PC-9 (cell line): ENCODE measurements at regions not wholly inside any gene's neighbourhood (a gene's known extent, or its start where the extent isn't known, plus 50 kb on each side); places are given as distances from the start of the nearest gene placed in this dataset.

ENCODE experiments used
- CTCF ChIP-seq: fragments of 200-600 bp; sonication (generic); conservative IDR thresholded peaks from 2 replicates; pipeline ENCODE4 v1.6.1; 2017; ENCODE audit warnings: mixed run types, antibody characterized with exemption, mild to moderate bottlenecking, moderate library complexity
- EZH2 ChIP-seq: fragments of 200-600 bp; sonication (generic); IDR thresholded peaks from 2 replicates; pipeline ENCODE4 v1.8.0; 2017; ENCODE audit warnings: antibody characterized with exemption, low read depth

- TF ChIP-seq CTCF: no peak
- no peak for TF ChIP-seq EZH2
Measured at GRCh38 chr1:212519131-212519530, 86.4 kb downstream of the NENF start.
